Natural killer cell treated with Interleukin-12 subunit alpha and Interleukin-12 subunit beta and Interleukin-15 and Interleukin-18, amount 100 ng/mL, for 72 hours (primary cell): ENCODE measurements at regions not wholly inside any gene's neighbourhood (a gene's known extent, or its start where the extent isn't known, plus 50 kb on each side); places are given as distances from the start of the nearest gene placed in this dataset.

ENCODE experiments used
- ATAC-seq, 2 donors: fragments of 150-1000 bp; cut with Tn5 transposase in 1 of 2; sonication (Bioruptor Pico), chemical (Tn5 transposase) in 1 of 2; 2 replicates each; pipeline ENCODE4 v1.10.0; 2021
- DNase-seq: peaks from one replicate; pipeline ENCODE4 v3.0.0; 2022; ENCODE audit warnings: low spot score
- H3K27ac Mint-ChIP-seq, 2 donors: 1 replicate in 1 of 2; 2 replicates in 1 of 2; pipeline ENCODE4 v1.8.0; 2022; ENCODE audit warnings: mixed read lengths in 2 of 2, mild to moderate bottlenecking in 1 of 2, moderate library complexity in 1 of 2
- H3K27me3 Mint-ChIP-seq, 2 donors: 1 replicate in 1 of 2; 2 replicates in 1 of 2; pipeline ENCODE4 v1.8.0; 2022; ENCODE audit warnings: mixed read lengths in 2 of 2
- H3K36me3 Mint-ChIP-seq: one replicate; pipeline ENCODE4 v1.8.0; 2022; ENCODE audit warnings: mixed read lengths
- H3K4me1 Mint-ChIP-seq, 2 donors: 1 replicate in 1 of 2; 2 replicates in 1 of 2; pipeline ENCODE4 v1.8.0; 2022; ENCODE audit warnings: low read depth in 2 of 2, mixed read lengths in 2 of 2, mild to moderate bottlenecking in 1 of 2
- H3K4me3 Mint-ChIP-seq: one replicate; pipeline ENCODE4 v1.8.0; 2022; ENCODE audit warnings: mixed read lengths
- H3K9me3 Mint-ChIP-seq: 2 replicates; pipeline ENCODE4 v1.8.0; 2022; ENCODE audit warnings: mixed read lengths

DNA sequence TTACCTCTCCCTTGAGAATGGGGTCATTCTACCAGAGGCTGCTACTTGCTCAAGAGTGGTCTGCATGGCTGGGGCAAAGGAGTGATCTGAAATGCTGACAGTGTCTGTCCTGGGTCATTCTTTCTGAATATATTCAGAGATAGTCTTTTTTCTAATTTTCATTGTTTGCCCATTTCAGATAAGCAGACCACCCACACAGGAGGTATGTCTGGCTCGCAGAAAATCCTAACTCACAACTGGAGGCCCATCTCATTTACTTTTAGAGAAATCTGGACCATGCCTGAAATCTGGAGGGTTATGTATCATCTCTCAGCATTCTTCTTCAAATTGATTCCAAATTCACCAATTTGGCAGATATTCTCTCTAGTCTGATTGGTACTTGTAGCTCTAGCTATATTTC is 227.6 kb downstream of the SEC61B start:
- no peak overlapping the region for H3K4me3 Mint-ChIP-seq
- no peak overlapping the region for H3K27ac Mint-ChIP-seq
- H3K4me1 Mint-ChIP-seq, result no peaks in the 10 kb centered on the region
- H3K36me3 Mint-ChIP-seq, result no peaks in the 10 kb centered on the region
- ATAC-seq (no peak), DNase-seq (no peak)
- peaks cover 22 to 30% of the 10 kb centered on the region in 2 donors for H3K27me3 Mint-ChIP-seq
- H3K9me3 Mint-ChIP-seq, result no peaks in the 10 kb centered on the region

- Mint-ChIP-seq H3K36me3 (no peaks in the 10 kb centered on the region), H3K4me1 (peaks cover 0 to 3% of the 10 kb centered on the region in 2 donors), H3K27me3 (peaks cover 19 to 32% of the 10 kb centered on the region in 2 donors), H3K9me3 (no peaks in the 10 kb centered on the region), H3K27ac (no peak overlapping the region), H3K4me3 (no peak overlapping the region)
- ATAC-seq, result no peak
- DNase-seq, result no peak
Observed at GRCh38 chr9:99451112-99451606, 229.1 kb downstream of the SEC61B start.

GRCh38 chr9:99457406-99457805 is 235.3 kb downstream of the SEC61B start:
- peaks cover 0 to 3% of the 10 kb centered on the region in 2 donors for H3K4me1 Mint-ChIP-seq
- H3K27ac Mint-ChIP-seq, result no peak overlapping the region
- H3K36me3 Mint-ChIP-seq, result no peaks in the 10 kb centered on the region
- ATAC-seq, result no peak
- DNase-seq, result no peak
- no peaks in the 10 kb centered on the region for H3K9me3 Mint-ChIP-seq
- peaks cover 5 to 10% of the 10 kb centered on the region in 2 donors for H3K27me3 Mint-ChIP-seq
- H3K4me3 Mint-ChIP-seq, result no peak overlapping the region

- ATAC-seq (no peak), DNase-seq (no peak)
- H3K9me3 Mint-ChIP-seq, result no peaks in the 10 kb centered on the region
- H3K27me3 Mint-ChIP-seq, result peaks cover 5 to 15% of the 10 kb centered on the region in 2 donors
- H3K36me3 Mint-ChIP-seq, result no peaks in the 10 kb centered on the region
- no peak overlapping the region for H3K27ac Mint-ChIP-seq
- H3K4me3 Mint-ChIP-seq, result no peak overlapping the region
- peaks cover 0 to 3% of the 10 kb centered on the region in 2 donors for H3K4me1 Mint-ChIP-seq
Observed at GRCh38 chr9:99457981-99458380, 235.9 kb downstream of the SEC61B start.

DNA sequence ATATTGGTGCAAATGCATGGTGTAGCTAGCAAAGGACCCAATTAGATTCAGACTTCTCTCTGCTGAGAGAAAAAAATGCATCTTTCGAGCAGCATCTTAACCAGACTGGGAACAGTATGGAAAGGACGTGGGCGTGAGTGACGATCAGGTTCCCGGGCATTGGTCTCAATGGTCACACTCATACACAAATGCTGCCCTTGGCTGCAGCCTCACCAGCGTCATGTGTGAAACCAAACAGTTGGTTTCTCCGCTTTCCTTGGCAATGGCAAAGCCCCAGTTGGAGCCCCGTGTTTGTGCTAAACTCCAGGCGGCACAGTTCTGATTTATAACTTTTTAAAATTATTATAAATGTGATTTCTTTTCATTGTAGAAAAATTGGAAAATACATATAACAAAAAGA is 237.8 kb downstream of the SEC61B start:
- H3K4me1 Mint-ChIP-seq, result peaks cover 0 to 3% of the 10 kb centered on the region in 2 donors
- peaks cover 5 to 16% of the 10 kb centered on the region in 2 donors for H3K27me3 Mint-ChIP-seq
- H3K4me3 Mint-ChIP-seq, result no peak overlapping the region
- DNase-seq, result no peak
- H3K36me3 Mint-ChIP-seq, result no peaks in the 10 kb centered on the region
- no peak overlapping the region for H3K27ac Mint-ChIP-seq
- no peaks in the 10 kb centered on the region for H3K9me3 Mint-ChIP-seq
- ATAC-seq, result no peak

DNA sequence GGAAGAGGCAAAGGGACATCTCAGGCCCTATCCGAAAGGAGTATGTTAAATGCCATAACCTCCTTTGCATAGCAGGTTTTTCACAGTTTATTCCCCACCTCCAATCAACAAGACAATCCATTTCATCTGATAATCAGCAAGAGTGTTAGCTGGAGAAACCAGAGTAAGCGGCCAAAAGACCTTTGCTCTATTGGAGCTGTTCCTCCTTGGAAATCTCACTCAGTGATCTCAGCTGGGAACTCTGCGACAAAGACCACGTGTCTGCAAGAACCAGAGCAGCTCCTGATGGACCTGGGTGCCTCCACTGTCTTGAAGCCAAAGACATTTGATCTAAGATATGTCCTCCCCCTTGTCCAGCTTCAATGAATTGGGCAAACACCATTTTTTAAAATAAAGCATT is 241.0 kb downstream of the SEC61B start:
- ATAC-seq (no peak), DNase-seq (no peak)
- Mint-ChIP-seq H3K4me3 (no peak overlapping the region), H3K27ac (no peak overlapping the region), H3K36me3 (no peaks in the 10 kb centered on the region), H3K9me3 (no peaks in the 10 kb centered on the region), H3K27me3 (peaks cover 0 to 12% of the 10 kb centered on the region in 2 donors), H3K4me1 (no peaks in the 10 kb centered on the region)

DNA sequence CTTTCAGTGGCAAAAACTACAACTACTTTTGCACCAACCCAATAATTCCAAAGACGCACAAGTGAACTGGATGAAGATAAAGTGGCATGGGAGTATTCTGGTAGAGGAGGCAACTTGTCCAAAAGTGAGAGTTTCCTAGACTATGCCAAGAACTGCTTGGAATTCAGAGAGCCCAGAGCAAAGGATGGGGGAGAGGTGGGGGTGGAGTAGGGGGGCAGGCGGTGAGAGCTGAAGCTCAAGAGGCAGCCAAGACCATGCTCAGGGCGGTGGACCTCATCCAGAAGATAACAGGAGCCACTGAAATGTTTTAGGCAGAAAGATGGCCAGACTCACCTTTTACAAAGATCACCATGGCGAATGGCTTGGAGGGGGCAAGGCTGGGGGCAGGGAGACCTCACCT is 242.5 kb downstream of the SEC61B start:
- Mint-ChIP-seq H3K4me1 (no peaks in the 10 kb centered on the region), H3K27me3 (peaks cover 0 to 14% of the 10 kb centered on the region in 2 donors)
- ATAC-seq, result no peak

GRCh38 chr9:99465231-99465907 is 243.3 kb downstream of the SEC61B start:
- H3K4me3 Mint-ChIP-seq, result no peak overlapping the region
- H3K27ac Mint-ChIP-seq, result no peak overlapping the region
- H3K27me3 Mint-ChIP-seq, result peaks cover 0 to 16% of the 10 kb centered on the region in 2 donors
- H3K4me1 Mint-ChIP-seq, result no peaks in the 10 kb centered on the region
- ATAC-seq (no peak), DNase-seq (no peak)
- H3K9me3 Mint-ChIP-seq, result no peaks in the 10 kb centered on the region
- H3K36me3 Mint-ChIP-seq, result no peaks in the 10 kb centered on the region

More for the DNA sequence above, 242.5 kb downstream of the SEC61B start:
- H3K27ac Mint-ChIP-seq, result no peak overlapping the region
- no peak for DNase-seq
- H3K36me3 Mint-ChIP-seq, result no peaks in the 10 kb centered on the region
- no peaks in the 10 kb centered on the region for H3K9me3 Mint-ChIP-seq
- no peak overlapping the region for H3K4me3 Mint-ChIP-seq

DNA sequence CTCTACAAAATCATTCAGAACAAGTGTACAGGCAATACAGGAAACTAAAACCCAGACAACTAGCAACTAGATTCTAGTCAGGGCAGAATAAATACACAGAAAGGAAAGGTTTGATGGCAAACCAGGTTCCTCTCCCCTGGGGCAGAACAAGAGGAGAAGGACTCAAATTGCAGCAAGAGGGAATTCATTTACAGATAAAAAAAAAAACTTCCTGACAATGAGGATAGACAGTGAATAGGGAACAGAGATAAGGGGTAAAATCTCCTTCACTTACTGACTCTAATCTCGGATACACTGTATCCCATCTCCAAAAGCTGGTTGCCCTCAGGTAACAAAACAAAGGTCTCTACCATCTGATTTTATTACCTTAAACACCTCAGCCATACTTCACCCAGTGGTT is 244.0 kb downstream of the SEC61B start:
- no peak overlapping the region for H3K27ac Mint-ChIP-seq
- DNase-seq (no peak), ATAC-seq (no peak)
- H3K27me3 Mint-ChIP-seq, result peaks cover 0 to 20% of the 10 kb centered on the region in 2 donors
- no peak overlapping the region for H3K4me3 Mint-ChIP-seq
- no peaks in the 10 kb centered on the region for H3K9me3 Mint-ChIP-seq
- no peaks in the 10 kb centered on the region for H3K36me3 Mint-ChIP-seq
- H3K4me1 Mint-ChIP-seq, result no peaks in the 10 kb centered on the region

DNA sequence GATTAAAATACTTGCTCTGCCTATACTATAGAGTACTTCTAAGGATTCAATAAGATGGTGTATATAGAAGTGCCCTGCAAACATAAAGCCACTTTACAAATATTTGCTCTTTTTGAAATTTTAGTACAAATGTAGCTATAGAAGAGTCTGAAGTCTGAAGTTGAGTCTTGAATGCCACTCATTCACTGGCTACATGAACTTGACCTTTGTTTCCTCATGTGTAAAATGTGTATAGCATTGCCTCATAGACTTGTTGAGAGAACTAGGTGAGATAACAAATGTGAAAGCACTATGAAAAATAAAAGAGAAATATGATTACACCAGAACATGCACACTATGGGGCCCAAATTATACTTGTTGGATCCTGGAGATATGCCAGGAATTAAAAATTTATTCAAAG is 244.7 kb downstream of the SEC61B start:
- ATAC-seq, result no peak
- Mint-ChIP-seq H3K36me3 (no peaks in the 10 kb centered on the region), H3K4me3 (no peak overlapping the region), H3K27me3 (peaks cover 5 to 20% of the 10 kb centered on the region in 2 donors), H3K27ac (no peak overlapping the region), H3K9me3 (no peaks in the 10 kb centered on the region), H3K4me1 (no peaks in the 10 kb centered on the region)
- no peak for DNase-seq

GRCh38 chr9:99471033-99471432 is 249.0 kb downstream of the SEC61B start:
- H3K4me3 Mint-ChIP-seq, result no peak overlapping the region
- no peaks in the 10 kb centered on the region for H3K36me3 Mint-ChIP-seq
- ATAC-seq (no peak), DNase-seq (no peak)
- no peak overlapping the region for H3K27ac Mint-ChIP-seq
- peaks cover 12 to 24% of the 10 kb centered on the region in 2 donors for H3K27me3 Mint-ChIP-seq
- H3K4me1 Mint-ChIP-seq, result no peaks in the 10 kb centered on the region
- no peaks in the 10 kb centered on the region for H3K9me3 Mint-ChIP-seq

- no peaks in the 10 kb centered on the region for H3K9me3 Mint-ChIP-seq
- peaks cover 24 to 30% of the 10 kb centered on the region in 2 donors for H3K27me3 Mint-ChIP-seq
- no peak for ATAC-seq
- no peaks in the 10 kb centered on the region for H3K4me1 Mint-ChIP-seq
- no peak overlapping the region for H3K4me3 Mint-ChIP-seq
- no peak for DNase-seq
- H3K27ac Mint-ChIP-seq, result no peak overlapping the region
- H3K36me3 Mint-ChIP-seq, result no peaks in the 10 kb centered on the region
Observed at GRCh38 chr9:99472240-99472915, 250.3 kb downstream of the SEC61B start.

- H3K36me3 Mint-ChIP-seq, result no peaks in the 10 kb centered on the region
- no peak overlapping the region for H3K27ac Mint-ChIP-seq
- no peaks in the 10 kb centered on the region for H3K4me1 Mint-ChIP-seq
- H3K27me3 Mint-ChIP-seq, result peaks cover 26 to 30% of the 10 kb centered on the region in 2 donors
- DNase-seq (no peak), ATAC-seq (no peak)
- no peak overlapping the region for H3K4me3 Mint-ChIP-seq
- H3K9me3 Mint-ChIP-seq, result no peaks in the 10 kb centered on the region
Observed at GRCh38 chr9:99472916-99473245, 250.8 kb downstream of the SEC61B start.

- Mint-ChIP-seq H3K4me1 (no peaks in the 10 kb centered on the region), H3K9me3 (no peaks in the 10 kb centered on the region), H3K27me3 (peaks cover 25 to 26% of the 10 kb centered on the region in 2 donors), H3K36me3 (no peaks in the 10 kb centered on the region), H3K27ac (no peak overlapping the region), H3K4me3 (no peak overlapping the region)
- no peak for DNase-seq
- no peak for ATAC-seq
Observed at GRCh38 chr9:99474186-99474585, 252.1 kb downstream of the SEC61B start.
